GM21360 (cell line): ENCODE measurements at regions not wholly inside any gene's neighbourhood (a gene's known extent, or its start where the extent isn't known, plus 50 kb on each side); places are given as distances from the start of the nearest gene placed in this dataset.

ENCODE experiments used
- ATAC-seq: cut with Tn5 transposase; IDR thresholded peaks from one replicate; pipeline ENCODE4 v1.9.1; 2021; ENCODE audit warnings: mild to moderate bottlenecking, moderate library complexity; ENCODE audit not compliant: unreplicated experiment

- ATAC-seq, result no peak
Observed at GRCh38 chr3:146929696-146930095, 324.6 kb upstream of the PLSCR5 start.

- no peak for ATAC-seq
Observed at GRCh38 chr3:146928421-146929059, 323.4 kb upstream of the PLSCR5 start.

GRCh38 chr3:146921693-146922092, 316.5 kb upstream of the PLSCR5 start:
- no peak for ATAC-seq

- ATAC-seq, result no peak
Observed at GRCh38 chr3:146914409-146914808, 309.3 kb upstream of the PLSCR5 start.

GRCh38 chr3:146912241-146913015, 307.3 kb upstream of the PLSCR5 start:
- no peak for ATAC-seq

- no peak for ATAC-seq
Observed at GRCh38 chr3:146903927-146904326, 298.8 kb upstream of the PLSCR5 start.

GRCh38 chr3:146899171-146899570, 294.0 kb upstream of the PLSCR5 start:
- no peak for ATAC-seq

GRCh38 chr3:146896711-146897110, 291.6 kb upstream of the PLSCR5 start:
- ATAC-seq, result no peak

- no peak for ATAC-seq
Observed at GRCh38 chr3:146895026-146895749, 290.0 kb upstream of the PLSCR5 start.

- ATAC-seq, result no peak
Observed at GRCh38 chr3:146894406-146894805, 289.3 kb upstream of the PLSCR5 start.

DNA sequence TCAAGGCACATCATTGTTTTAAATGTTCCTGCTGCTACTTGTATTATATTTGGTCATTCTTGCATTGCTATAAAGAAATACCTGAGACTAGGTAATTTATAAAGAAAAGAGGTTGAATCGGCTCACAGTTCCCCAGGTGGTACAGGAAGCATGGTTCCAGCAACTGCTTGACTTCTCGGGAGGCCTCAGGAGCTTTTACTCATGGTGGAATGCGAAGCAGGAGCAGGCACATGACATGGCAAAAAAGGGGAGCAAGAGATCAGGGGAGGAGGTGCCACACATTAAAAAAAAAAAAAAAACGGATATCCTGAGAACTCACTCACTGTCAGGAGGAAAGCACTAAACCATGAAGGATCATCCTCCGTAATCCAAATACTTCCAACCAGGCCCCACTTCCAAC, 286.9 kb upstream of the PLSCR5 start:
- ATAC-seq, result no peak

GRCh38 chr3:146889626-146890025, 284.5 kb upstream of the PLSCR5 start:
- no peak for ATAC-seq

DNA sequence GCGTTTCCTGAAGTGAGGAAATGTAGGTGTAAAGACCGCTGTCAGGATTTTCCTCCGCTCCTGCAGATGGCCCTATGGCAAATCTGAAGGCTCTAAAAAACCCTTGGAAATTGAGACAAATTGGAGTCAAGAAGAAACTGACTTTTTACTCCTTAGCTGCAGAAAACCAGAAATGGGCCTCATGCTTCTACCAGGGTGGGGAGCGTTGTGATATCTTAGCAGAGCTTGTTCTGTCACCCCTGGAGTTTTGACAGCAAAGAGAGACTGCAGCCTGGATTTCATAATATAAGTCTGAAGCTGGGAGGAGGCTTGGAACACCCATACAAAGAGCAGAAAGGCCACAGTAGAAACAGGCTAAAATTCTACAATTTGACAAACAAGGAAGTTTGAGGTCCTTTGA, 283.0 kb upstream of the PLSCR5 start:
- no peak for ATAC-seq

DNA sequence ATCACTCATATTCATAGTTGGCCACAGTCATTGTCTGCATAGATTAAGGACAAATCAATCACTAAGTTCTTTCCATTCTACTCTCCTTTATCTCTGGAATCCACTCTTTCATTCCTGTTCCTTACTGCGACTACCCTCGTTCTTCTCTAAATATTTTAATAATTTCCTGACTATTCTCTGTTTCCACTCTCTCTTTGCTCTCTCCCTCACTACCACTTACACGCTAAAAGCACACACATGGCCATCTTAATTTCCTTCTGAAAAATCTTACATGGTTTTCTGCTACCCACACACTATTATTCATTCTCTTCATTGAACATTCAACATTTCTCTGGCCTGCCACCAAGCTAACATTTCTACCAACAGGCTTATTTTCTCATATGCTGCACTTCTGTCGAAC, 279.6 kb upstream of the PLSCR5 start:
- no peak for ATAC-seq

GRCh38 chr3:146884296-146884695, 279.1 kb upstream of the PLSCR5 start:
- ATAC-seq, result no peak

DNA sequence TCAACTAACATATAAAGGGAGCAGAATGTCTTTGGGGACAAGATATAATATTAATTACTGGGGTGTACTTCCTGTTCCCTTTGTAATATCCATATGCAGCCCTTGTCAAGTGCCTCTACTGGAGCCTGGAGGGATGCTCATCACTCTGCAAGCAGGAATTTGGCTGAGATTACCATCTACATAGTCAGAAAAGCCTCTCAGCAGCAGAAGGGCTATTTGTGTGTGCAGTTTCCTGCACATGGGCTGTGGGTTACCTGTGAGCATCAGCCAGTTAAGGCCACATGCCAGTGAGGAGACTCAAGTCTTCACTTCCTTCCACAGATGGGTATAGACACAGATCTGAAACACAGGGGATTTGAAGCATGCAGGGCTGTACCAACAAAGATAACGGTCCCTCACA, 278.1 kb upstream of the PLSCR5 start:
- ATAC-seq, result no peak

DNA sequence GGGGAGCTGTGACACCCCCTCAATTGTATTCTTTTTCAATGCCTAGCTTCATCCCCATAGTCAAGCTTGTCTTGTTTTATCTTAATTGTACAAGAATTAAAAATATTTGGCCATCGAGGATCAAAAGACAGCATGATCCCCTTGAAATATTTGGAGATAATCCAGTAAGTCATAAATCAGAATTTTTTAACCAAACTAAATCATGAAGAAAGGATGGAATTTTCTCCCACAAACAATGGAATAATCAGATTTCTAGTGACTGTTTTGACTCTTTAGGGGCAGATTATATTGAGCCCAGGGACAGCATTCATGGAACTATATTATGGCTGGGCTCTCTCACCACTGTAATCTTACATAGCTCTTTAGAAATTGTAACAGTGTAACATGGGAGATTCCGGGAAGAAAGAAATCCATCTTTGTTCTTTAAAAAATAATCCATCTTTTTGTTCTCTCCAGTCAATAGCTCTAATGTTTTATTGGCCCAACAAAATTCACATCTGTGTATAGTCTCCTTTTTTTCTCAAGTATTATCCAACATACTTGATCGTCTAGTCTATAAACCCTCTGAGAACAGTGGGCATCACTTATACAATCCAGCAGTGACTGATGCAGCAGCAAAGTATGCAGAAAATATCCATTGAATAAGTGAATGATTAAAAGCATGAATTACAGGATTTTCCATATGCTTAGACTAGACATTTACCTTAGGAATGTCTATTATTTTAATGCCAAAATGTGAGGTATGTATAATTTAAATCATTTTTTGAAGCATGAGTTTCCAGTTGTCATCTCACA, 277.0 kb upstream of the PLSCR5 start:
- ATAC-seq, result no peak

- no peak for ATAC-seq
Observed at GRCh38 chr3:146881356-146881755, 276.2 kb upstream of the PLSCR5 start.

- ATAC-seq, result no peak
Observed at GRCh38 chr3:146873748-146874147, 268.6 kb upstream of the PLSCR5 start.

DNA sequence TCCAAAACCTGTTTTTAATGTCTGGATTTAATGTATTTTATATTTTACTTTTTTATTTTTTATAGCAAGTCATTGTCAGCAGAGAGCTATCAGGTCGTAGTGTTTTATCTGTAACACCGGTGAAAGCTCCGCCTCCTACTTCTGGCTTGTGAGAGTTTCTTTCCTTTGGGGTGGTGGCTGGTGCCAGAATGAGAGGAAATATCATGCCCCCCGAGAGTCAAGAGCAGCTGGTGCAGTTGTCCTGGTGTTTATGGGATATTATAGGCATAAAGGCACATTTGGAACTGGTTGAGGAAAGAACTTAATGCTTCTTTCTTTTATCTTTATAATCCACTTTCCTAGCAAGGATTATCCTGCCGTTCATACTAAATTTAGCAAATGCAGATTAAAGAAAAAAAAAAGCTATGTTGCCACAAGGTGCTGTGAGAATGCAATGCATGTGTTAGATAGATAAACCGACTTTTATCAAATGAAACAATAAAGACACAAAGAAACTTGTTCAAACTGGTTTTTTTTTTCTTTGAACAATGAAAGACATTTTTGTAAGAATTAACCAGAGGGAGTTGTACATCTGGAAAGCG, 260.1 kb upstream of the PLSCR5 start:
- ATAC-seq, result no peak

DNA sequence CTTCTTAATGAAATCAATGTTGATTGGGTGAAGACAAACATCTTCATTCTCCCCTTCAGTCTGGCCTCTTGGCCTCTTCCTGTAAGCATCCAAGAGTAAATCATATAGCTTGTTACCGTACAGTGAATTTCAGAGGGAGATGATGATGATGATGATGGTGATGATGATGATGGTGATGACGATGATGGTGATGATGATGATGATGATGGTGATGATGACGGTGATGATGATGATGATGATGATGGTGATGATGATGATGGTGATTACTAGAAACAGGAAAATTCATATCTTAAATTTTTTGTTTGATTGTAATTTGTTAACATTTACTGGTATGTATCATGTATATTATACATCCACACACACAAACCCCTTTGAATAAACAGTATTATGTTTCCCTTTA, 256.1 kb upstream of the PLSCR5 start:
- ATAC-seq, result no peak
